HG02798 (cell line): ENCODE measurements at regions not wholly inside any gene's neighbourhood (a gene's known extent, or its start where the extent isn't known, plus 50 kb on each side); places are given as distances from the start of the nearest gene placed in this dataset.

Experiments
- ATAC-seq: cut with Tn5 transposase; IDR thresholded peaks from one replicate; pipeline ENCODE4 v1.9.1; 2021; ENCODE audit warnings: mild to moderate bottlenecking; ENCODE audit not compliant: unreplicated experiment, poor library complexity

GRCh38 chr5:61771808-61772207 is 439.8 kb downstream of the ZSWIM6 start:
- no peak for ATAC-seq

GRCh38 chr5:61775901-61776300 is 443.8 kb downstream of the ZSWIM6 start:
- ATAC-seq, result no peak

GRCh38 chr5:61777292-61777691 is 445.2 kb downstream of the ZSWIM6 start:
- ATAC-seq, result no peak

- no peak for ATAC-seq
These were observed 447.7 kb downstream of the ZSWIM6 start for GRCh38 chr5:61779743-61780142.

- ATAC-seq, result no peak
These were observed 451.4 kb downstream of the ZSWIM6 start for GRCh38 chr5:61783481-61783880.

- ATAC-seq, result no peak
These were observed 452.3 kb downstream of the ZSWIM6 start for GRCh38 chr5:61784341-61784740.

- ATAC-seq, result no peak
These were observed 456.5 kb downstream of the ZSWIM6 start for GRCh38 chr5:61788548-61788947.

- ATAC-seq, result no peak
These were observed 457.9 kb downstream of the ZSWIM6 start for GRCh38 chr5:61790007-61790406.

GRCh38 chr5:61790678-61791077 is 458.6 kb downstream of the ZSWIM6 start:
- peak; percentile 91 for ATAC-seq

- no peak for ATAC-seq
These were observed 464.7 kb downstream of the ZSWIM6 start for GRCh38 chr5:61796773-61797172.

GRCh38 chr5:61800450-61800849 is 468.4 kb downstream of the ZSWIM6 start:
- no peak for ATAC-seq

GRCh38 chr5:61801174-61801573 is 469.1 kb downstream of the ZSWIM6 start:
- ATAC-seq, result no peak

GRCh38 chr5:61802456-61802855 is 470.4 kb downstream of the ZSWIM6 start:
- no peak for ATAC-seq

GRCh38 chr5:61805101-61805500 is 473.0 kb downstream of the ZSWIM6 start:
- ATAC-seq, result no peak

- no peak for ATAC-seq
These were observed 474.5 kb downstream of the ZSWIM6 start for GRCh38 chr5:61806491-61807020.

GRCh38 chr5:61808091-61808490 is 476.0 kb downstream of the ZSWIM6 start:
- ATAC-seq, result no peak

- no peak for ATAC-seq
These were observed 476.9 kb downstream of the ZSWIM6 start for GRCh38 chr5:61808909-61809308.

- no peak for ATAC-seq
These were observed 477.6 kb downstream of the ZSWIM6 start for GRCh38 chr5:61809651-61810050.

- peak; percentile 57 for ATAC-seq
These were observed 479.0 kb downstream of the ZSWIM6 start for GRCh38 chr5:61811052-61811451.

- no peak for ATAC-seq
These were observed 481.3 kb downstream of the ZSWIM6 start for GRCh38 chr5:61813361-61813760.

- no peak for ATAC-seq
These were observed 483.3 kb downstream of the ZSWIM6 start for GRCh38 chr5:61815339-61815738.

GRCh38 chr5:61816146-61816545 is 484.1 kb downstream of the ZSWIM6 start:
- ATAC-seq, result no peak
